Suprapubic skin (tissue), 4 donors: ENCODE measurements at regions not wholly inside any gene's neighbourhood (a gene's known extent, or its start where the extent isn't known, plus 50 kb on each side); places are given as distances from the start of the nearest gene placed in this dataset.

ENCODE experiments used
- DNase-seq, 2 donors: peaks; one replicate each; pipeline ENCODE4 v3.0.0-alpha.2; 2019; ENCODE audit warnings: low spot score in 2 of 2
- H3K27ac ChIP-seq: fragments of 200-600 bp; sonication (generic); one replicate; pipeline ENCODE4 v1.5.1; 2019
- H3K27me3 ChIP-seq: fragments of 200-600 bp; sonication (generic); one replicate; pipeline ENCODE4 v1.5.1; 2019
- H3K36me3 ChIP-seq: fragments of 200-600 bp; sonication (generic); one replicate; pipeline ENCODE4 v1.5.1; 2019
- H3K4me1 ChIP-seq: fragments of 200-600 bp; sonication (generic); one replicate; pipeline ENCODE4 v1.5.1; 2019
- H3K4me3 ChIP-seq: fragments of 200-600 bp; sonication (generic); one replicate; pipeline ENCODE4 v1.5.1; 2019; ENCODE audit warnings: mild to moderate bottlenecking
- H3K9me3 ChIP-seq: fragments of 200-600 bp; sonication (generic); one replicate; pipeline ENCODE4 v1.5.1; 2019
- EP300 ChIP-seq: sonication (generic); formaldehyde crosslinking; IDR thresholded peaks from one replicate; pipeline ENCODE4 v1.6.1; 2017; ENCODE audit warnings: antibody characterized with exemption
- POLR2A ChIP-seq, 2 donors: fragments of 450-650 bp; IDR thresholded peaks; one replicate each; pipeline ENCODE4 v1.6.1; 2017; ENCODE audit warnings: antibody characterized with exemption in 2 of 2, mild to moderate bottlenecking in 2 of 2, moderate library complexity in 2 of 2
- POLR2AphosphoS5 ChIP-seq, 3 donors: sonication (generic); formaldehyde crosslinking; IDR thresholded peaks; one replicate each; pipeline ENCODE4 v1.6.1; 2017; ENCODE audit warnings: antibody characterized with exemption in 3 of 3
- WGBS: methylation state at CpG from one replicate; pipeline ENCODE4 v1.1.5; 2018; 5-methylcytosine and 5-hydroxymethylcytosine counted together
- TF ChIP-seq, protein P1 (sequence below), 2 donors: fragments of 200-600 bp in 1 of 2; fragments of 450-650 bp in 1 of 2; sonication (generic) in 1 of 2; IDR thresholded peaks; one replicate each; pipeline ENCODE4 v1.5.1; 2016 to 2019; ENCODE audit warnings: antibody characterized with exemption in 2 of 2, mild to moderate bottlenecking in 1 of 2, moderate library complexity in 1 of 2

DNA sequence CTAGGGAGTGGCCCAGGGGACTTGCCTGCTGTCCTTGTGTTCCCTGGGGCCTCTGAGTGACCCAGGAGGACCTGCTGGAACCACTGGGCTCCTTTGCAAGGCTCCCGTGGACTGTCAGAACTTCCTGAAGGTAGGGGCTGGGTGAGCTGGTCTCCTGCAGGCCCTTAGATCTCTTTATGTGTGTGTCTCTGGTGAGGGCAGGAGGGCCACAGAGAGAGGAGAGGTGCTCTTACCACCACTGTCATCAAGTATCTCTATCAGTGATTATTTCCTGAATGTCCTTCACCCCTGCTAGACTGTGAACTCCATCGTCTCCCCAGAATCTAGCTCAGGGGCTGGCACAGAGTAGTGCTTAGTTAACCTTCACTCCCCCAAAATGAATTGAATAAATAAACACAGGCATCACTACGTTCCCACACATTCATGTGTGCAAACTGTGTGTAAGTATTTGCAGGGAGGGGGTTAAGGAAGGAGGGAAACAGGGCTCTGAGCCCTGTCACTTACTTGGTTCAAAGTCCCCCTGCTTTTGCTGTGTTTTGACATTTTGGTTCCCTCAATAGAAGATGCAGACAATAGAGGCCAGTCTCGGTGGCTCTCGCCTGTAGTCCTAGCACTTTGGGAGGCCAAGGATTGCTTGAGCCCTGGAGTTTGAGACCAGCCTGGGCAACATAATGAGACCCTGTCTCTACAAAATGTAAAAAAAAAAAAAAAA is 100.8 kb upstream of the HAAO start:
- Histone ChIP-seq H3K27me3 (no peaks in the 10 kb centered on the region), H3K9me3 (no peaks in the 10 kb centered on the region), H3K27ac (no peak overlapping the region), H3K4me3 (no peak overlapping the region), H3K4me1 (peaks cover 14% of the 10 kb centered on the region), H3K36me3 (no peaks in the 10 kb centered on the region)
- no peak for DNase-seq
- 96% methylated on average over 5 of the region's 5 CpGs for WGBS
- TF ChIP-seq, protein P1, sequence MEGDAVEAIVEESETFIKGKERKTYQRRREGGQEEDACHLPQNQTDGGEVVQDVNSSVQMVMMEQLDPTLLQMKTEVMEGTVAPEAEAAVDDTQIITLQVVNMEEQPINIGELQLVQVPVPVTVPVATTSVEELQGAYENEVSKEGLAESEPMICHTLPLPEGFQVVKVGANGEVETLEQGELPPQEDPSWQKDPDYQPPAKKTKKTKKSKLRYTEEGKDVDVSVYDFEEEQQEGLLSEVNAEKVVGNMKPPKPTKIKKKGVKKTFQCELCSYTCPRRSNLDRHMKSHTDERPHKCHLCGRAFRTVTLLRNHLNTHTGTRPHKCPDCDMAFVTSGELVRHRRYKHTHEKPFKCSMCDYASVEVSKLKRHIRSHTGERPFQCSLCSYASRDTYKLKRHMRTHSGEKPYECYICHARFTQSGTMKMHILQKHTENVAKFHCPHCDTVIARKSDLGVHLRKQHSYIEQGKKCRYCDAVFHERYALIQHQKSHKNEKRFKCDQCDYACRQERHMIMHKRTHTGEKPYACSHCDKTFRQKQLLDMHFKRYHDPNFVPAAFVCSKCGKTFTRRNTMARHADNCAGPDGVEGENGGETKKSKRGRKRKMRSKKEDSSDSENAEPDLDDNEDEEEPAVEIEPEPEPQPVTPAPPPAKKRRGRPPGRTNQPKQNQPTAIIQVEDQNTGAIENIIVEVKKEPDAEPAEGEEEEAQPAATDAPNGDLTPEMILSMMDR (IDR thresholded peaks at IDR 0.05): no peak
- TF ChIP-seq POLR2AphosphoS5 (IDR thresholded peaks at IDR 0.05) (no peak), POLR2A (IDR thresholded peaks at IDR 0.05) (no peak), EP300 (no peak)

DNA sequence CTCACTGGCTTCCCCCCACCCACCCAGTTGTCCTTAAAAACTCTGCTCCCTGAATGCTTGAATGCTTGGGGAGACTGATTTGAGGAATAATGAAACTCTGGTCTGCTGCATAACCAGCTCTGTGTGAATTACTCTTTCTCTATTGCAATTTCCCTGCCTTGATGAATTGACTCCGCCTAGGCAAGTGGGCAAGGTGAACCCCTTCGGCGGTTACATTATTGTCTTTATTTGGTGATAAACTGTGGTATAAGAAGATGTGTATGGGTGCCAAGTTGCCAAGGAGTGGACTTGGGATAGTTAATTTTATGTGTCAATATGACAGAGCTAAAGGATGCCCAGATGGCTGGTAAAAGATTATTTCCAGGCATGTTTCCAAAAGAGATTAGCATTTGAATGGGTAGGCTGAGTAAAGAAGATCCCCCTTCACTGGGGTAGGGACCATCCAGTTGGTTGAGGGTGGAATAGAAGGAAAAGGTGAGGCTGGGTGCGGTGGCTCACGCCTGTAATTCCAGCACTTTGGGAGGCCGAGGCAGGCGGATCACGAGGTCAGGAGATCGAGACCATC is 98.5 kb upstream of the HAAO start:
- 97% methylated on average over 9 of the region's 9 CpGs for WGBS
- no peak for TF ChIP-seq POLR2A (IDR thresholded peaks at IDR 0.05)
- TF ChIP-seq, protein P1 (IDR thresholded peaks at IDR 0.05): no peak
- TF ChIP-seq POLR2AphosphoS5 (IDR thresholded peaks at IDR 0.05): no peak
- TF ChIP-seq EP300: no peak

DNA sequence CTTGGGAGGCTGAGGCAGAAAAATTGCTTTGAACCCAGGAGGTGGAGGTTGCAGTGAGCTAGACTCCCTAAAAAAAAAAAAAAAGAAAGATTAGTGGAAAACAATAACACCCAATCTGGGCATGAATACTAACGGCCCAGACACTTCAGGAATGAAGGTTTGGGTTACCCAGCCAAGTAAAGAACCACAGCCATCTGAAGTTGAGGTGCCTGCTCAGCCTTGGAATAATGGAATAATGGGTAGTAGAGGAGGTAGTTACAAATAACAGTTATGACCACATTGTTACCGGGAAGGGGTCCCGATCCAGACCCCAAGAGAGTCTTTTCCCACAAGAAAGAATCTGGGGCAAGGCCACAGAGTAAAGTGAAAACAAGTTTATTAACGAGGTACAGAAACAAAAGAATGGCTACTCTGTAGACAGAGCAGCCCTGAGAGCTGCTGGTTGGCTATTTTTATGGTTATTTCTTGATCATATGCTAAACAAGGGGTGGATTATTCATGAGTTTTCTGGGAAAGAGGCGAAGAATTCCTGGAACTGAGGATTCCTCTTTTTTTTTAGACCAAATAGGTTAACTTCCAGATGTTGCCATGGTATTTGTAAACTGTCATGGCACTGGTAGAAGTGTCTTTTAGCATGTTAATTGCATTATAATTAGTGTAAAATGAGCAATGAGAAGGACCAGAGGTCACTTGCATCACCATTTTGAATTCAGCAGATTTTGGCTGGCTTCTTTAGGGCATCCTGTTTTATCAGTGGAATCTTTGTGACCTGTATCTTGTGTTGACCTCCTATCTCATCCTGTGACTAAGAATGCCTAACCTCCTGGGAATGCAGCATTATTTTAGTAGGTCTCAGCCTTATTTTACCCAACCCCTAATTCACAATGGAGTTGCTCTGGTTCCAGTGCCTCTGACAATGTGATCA is 96.2 kb upstream of the HAAO start:
- H3K4me1 ChIP-seq: no peaks in the 10 kb centered on the region
- 67% methylated on average over 5 of the region's 5 CpGs for WGBS
- no peak for TF ChIP-seq EP300
- TF ChIP-seq, protein P1 (IDR thresholded peaks at IDR 0.05): no peak
- TF ChIP-seq POLR2AphosphoS5 (IDR thresholded peaks at IDR 0.05): no peak
- no peak for TF ChIP-seq POLR2A (IDR thresholded peaks at IDR 0.05)
- no peak overlapping the region for H3K27ac ChIP-seq
- H3K4me3 ChIP-seq: no peak overlapping the region
- no peaks in the 10 kb centered on the region for H3K27me3 ChIP-seq
- DNase-seq: peak in 1 of 2 donors; percentile 1
- no peaks in the 10 kb centered on the region for H3K36me3 ChIP-seq
- H3K9me3 ChIP-seq: no peaks in the 10 kb centered on the region

More for the DNA sequence above, 98.5 kb upstream of the HAAO start:
- no peaks in the 10 kb centered on the region for H3K36me3 ChIP-seq
- no peak overlapping the region for H3K27ac ChIP-seq
- H3K4me1 ChIP-seq: peaks cover 4% of the 10 kb centered on the region
- no peak overlapping the region for H3K4me3 ChIP-seq
- no peak for DNase-seq
- no peaks in the 10 kb centered on the region for H3K27me3 ChIP-seq
- H3K9me3 ChIP-seq: no peaks in the 10 kb centered on the region

DNA sequence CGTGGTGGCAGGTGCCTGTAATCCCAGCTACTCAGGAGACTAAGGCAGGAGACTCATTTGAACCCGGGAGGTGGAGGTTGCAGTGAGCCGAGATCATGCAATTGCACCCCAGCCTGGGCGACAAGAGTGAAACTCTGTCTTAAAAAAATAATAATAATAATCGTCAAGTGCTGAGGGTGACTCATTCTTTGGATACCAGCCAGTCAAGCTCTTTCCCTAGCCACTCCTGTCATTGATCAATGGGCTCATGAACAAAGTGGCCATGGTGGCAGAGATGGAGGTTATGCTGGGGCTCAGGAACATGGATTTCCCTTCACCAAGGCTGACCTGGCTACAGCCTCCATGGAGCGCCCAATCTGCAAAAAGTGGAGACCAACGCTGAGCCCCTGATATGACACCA is 94.5 kb upstream of the HAAO start:
- TF ChIP-seq EP300: no peak
- TF ChIP-seq POLR2AphosphoS5 (IDR thresholded peaks at IDR 0.05): no peak
- no peak for TF ChIP-seq POLR2A (IDR thresholded peaks at IDR 0.05)
- TF ChIP-seq, protein P1 (IDR thresholded peaks at IDR 0.05): no peak
- Histone ChIP-seq H3K36me3 (no peaks in the 10 kb centered on the region), H3K4me3 (no peak overlapping the region), H3K27ac (no peak overlapping the region), H3K4me1 (peaks cover 3% of the 10 kb centered on the region), H3K27me3 (no peaks in the 10 kb centered on the region), H3K9me3 (no peaks in the 10 kb centered on the region)
- DNase-seq: peak in 1 of 2 donors; percentile 25
- WGBS: 69% methylated on average over 7 of the region's 7 CpGs

DNA sequence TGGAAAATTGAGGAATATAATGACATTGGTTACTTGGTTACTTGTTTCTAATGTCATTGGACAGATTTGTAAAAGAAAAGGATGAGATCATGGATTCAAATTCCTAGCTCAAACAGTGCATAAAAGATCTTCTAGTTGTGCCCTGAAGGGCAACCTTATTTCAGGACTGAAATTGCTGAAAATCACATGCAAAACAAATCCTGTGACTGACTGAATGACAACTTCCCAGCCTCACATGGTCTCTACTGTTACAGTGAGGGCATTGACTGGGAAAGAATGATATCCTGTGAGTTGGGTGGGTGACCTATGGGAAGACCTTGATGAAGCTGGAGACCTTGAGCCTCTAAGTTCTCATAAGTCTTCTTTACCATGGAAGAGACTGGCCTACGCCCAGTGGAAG is 90.4 kb upstream of the HAAO start:
- Histone ChIP-seq H3K4me3 (no peak overlapping the region), H3K27me3 (no peaks in the 10 kb centered on the region), H3K9me3 (no peaks in the 10 kb centered on the region), H3K4me1 (peaks cover 27% of the 10 kb centered on the region), H3K36me3 (no peaks in the 10 kb centered on the region), H3K27ac (no peak overlapping the region)
- TF ChIP-seq, protein P1 (IDR thresholded peaks at IDR 0.05): no peak
- DNase-seq: no peak
- 80% methylated on average over 1 of the region's 1 CpG for WGBS
